SK-N-SH (cell line): ENCODE measurements at regions not wholly inside any gene's neighbourhood (a gene's known extent, or its start where the extent isn't known, plus 50 kb on each side); places are given as distances from the start of the nearest gene placed in this dataset.

ENCODE experiments used
- CTCF ChIA-PET: fragments of 300-600, 350-600 bp; formaldehyde crosslinking; extraction: SDS; loops from one replicate; lab custom pipeline; 2021; lab: Yijun Ruan, JAX
- POLR2A ChIA-PET: fragments of 350-600 bp; sonication (Branson Sonifier 250); formaldehyde crosslinking; extraction: SDS; loops from one replicate; lab custom pipeline; 2020; ENCODE audit warnings: antibody characterized with exemption, inconsistent platforms; lab: Yijun Ruan, JAX
- DNase-seq: peaks from one replicate; pipeline ENCODE4 v3.0.0; 2012
- H2AFZ ChIP-seq: fragments of 200-600 bp; sonication (generic); 2 replicates; pipeline ENCODE4 v1.8.1; 2016; ENCODE audit warnings: antibody characterized with exemption, mild to moderate bottlenecking, low read depth
- H3F3A ChIP-seq: fragments of 200-600 bp; sonication (generic); replicated peaks from 2 replicates; pipeline ENCODE3; 2016; ENCODE audit warnings: antibody characterized with exemption, mild to moderate bottlenecking; ENCODE audit not compliant: insufficient read depth
- H3K27ac ChIP-seq, 2 experiments: fragments of 200-500 bp in 1 of 2; fragments of 200-600 bp in 1 of 2; sonication (Bioruptor generic) in 1 of 2; sonication (generic), shearing (Covaris generic) in 1 of 2; 2 replicates each; pipeline versions ENCODE4 v1.5.1 to v1.6.1; 2014 to 2016; ENCODE audit warnings: low read depth in 2 of 2, inconsistent platforms in 1 of 2, low read length in 1 of 2, mild to moderate bottlenecking in 1 of 2, mixed read lengths in 1 of 2
- H3K27me3 ChIP-seq: fragments of 200-600 bp; sonication (generic), shearing (Covaris generic); 2 replicates; pipeline ENCODE4 v1.6.1; 2016; ENCODE audit warnings: mixed run types; ENCODE audit not compliant: insufficient read depth
- H3K36me3 ChIP-seq, 2 experiments: fragments of 200-500 bp in 1 of 2; fragments of 200-600 bp in 1 of 2; sonication (Bioruptor generic) in 1 of 2; sonication (generic) in 1 of 2; replicated peaks in 1 of 2; 2 replicates each; pipeline versions ENCODE3 to v1.5.1; 2014 to 2016; ENCODE audit warnings: low read length in 1 of 2, mild to moderate bottlenecking in 1 of 2; ENCODE audit not compliant: insufficient read depth in 2 of 2, control insufficient read depth in 1 of 2
- H3K4me1 ChIP-seq, 2 experiments: fragments of 200-500 bp in 1 of 2; fragments of 200-600 bp in 1 of 2; sonication (Bioruptor generic) in 1 of 2; sonication (generic), shearing (Covaris generic) in 1 of 2; 2 replicates each; pipeline versions ENCODE4 v1.5.1 to v1.6.1; 2014 to 2016; ENCODE audit warnings: low read depth in 1 of 2, low read length in 1 of 2, mixed run types in 1 of 2; ENCODE audit not compliant: insufficient read depth in 2 of 2, control insufficient read depth in 1 of 2
- H3K4me2 ChIP-seq: fragments of 200-600 bp; sonication (generic), shearing (Covaris generic); 2 replicates; pipeline ENCODE4 v1.6.1; 2017; ENCODE audit warnings: mixed run types
- H3K4me3 ChIP-seq, 2 experiments: fragments of 200-500 bp in 1 of 2; fragments of 200-600 bp in 1 of 2; sonication (Bioruptor generic) in 1 of 2; sonication (generic), shearing (Covaris generic) in 1 of 2; 2 replicates each; pipeline versions ENCODE4 v1.5.1 to v1.8.1; 2014 to 2016; ENCODE audit warnings: low read depth in 2 of 2, inconsistent platforms in 1 of 2, low read length in 1 of 2, mild to moderate bottlenecking in 1 of 2, mixed read lengths in 1 of 2, moderate library complexity in 1 of 2
- H3K79me2 ChIP-seq: fragments of 200-600 bp; sonication (generic); 2 replicates; pipeline ENCODE4 v1.8.1; 2017; ENCODE audit warnings: mild to moderate bottlenecking; ENCODE audit not compliant: insufficient read depth
- H3K9ac ChIP-seq: fragments of 200-600 bp; sonication (generic); 2 replicates; pipeline ENCODE4 v1.6.1; 2017; ENCODE audit warnings: mixed run types
- H3K9me2 ChIP-seq: fragments of 200-600 bp; sonication (generic); 2 replicates; pipeline ENCODE4 v1.6.1; 2017; ENCODE audit warnings: mixed run types
- H3K9me3 ChIP-seq: fragments of 200-600 bp; sonication (generic); 2 replicates; pipeline ENCODE4 v1.6.1; 2017; ENCODE audit warnings: mixed run types, mild to moderate bottlenecking, moderate library complexity
- H4K20me1 ChIP-seq: fragments of 200-600 bp; sonication (generic); 2 replicates; pipeline ENCODE4 v1.6.1; 2017; ENCODE audit warnings: mild to moderate bottlenecking, mixed run types; ENCODE audit not compliant: insufficient read depth
- FOXJ3 ChIP-seq: sonication (generic); formaldehyde crosslinking; IDR thresholded peaks from 2 replicates; pipeline ENCODE4 v1.5.1; 2020; ENCODE audit warnings: mild to moderate bottlenecking, missing genetic modification reagents
- GABPA ChIP-seq: IDR thresholded peaks from 2 replicates; pipeline ENCODE4 v1.4.0; 2012; ENCODE audit warnings: low read depth, mild to moderate bottlenecking
- GATA2 ChIP-seq: sonication (generic); formaldehyde crosslinking; IDR thresholded peaks from 2 replicates; pipeline ENCODE4 v1.5.0; 2020; ENCODE audit warnings: mild to moderate bottlenecking, missing genetic modification reagents
- JUND ChIP-seq: IDR thresholded peaks from 2 replicates; pipeline ENCODE4 v1.4.0; 2012
- MEF2A ChIP-seq: IDR thresholded peaks from 2 replicates; pipeline ENCODE4 v1.4.0; 2012; ENCODE audit warnings: low read depth, borderline replicate concordance
- NFIC ChIP-seq: IDR thresholded peaks from 2 replicates; pipeline ENCODE4 v1.4.0; 2012; ENCODE audit warnings: borderline replicate concordance
- RCOR1 ChIP-seq: fragments of 150-350 bp; IDR thresholded peaks from 2 replicates; pipeline ENCODE4 v1.6.1; 2017; ENCODE audit warnings: antibody characterized with exemption, low read length
- RXRA ChIP-seq: IDR thresholded peaks from 2 replicates; pipeline ENCODE4 v1.4.0; 2012; ENCODE audit warnings: low read depth, mild to moderate bottlenecking, borderline replicate concordance
- TAF1 ChIP-seq: IDR thresholded peaks from 2 replicates; pipeline ENCODE4 v1.6.1; 2012; ENCODE audit warnings: low read depth, mild to moderate bottlenecking, low read length, moderate library complexity, borderline replicate concordance
- YY1 ChIP-seq: IDR thresholded peaks from 2 replicates; pipeline ENCODE4 v1.4.0; 2012; ENCODE audit warnings: low read depth, mild to moderate bottlenecking
- WGBS: methylation state at CpG from one replicate; pipeline ENCODE4 v1.1.6; 2017; ENCODE audit warnings: low lambda C conversion rate; 5-methylcytosine and 5-hydroxymethylcytosine counted together
- TF ChIP-seq, protein P1 (sequence below): fragments of 150-350 bp; IDR thresholded peaks from 2 replicates; pipeline ENCODE4 v1.6.1; 2016; ENCODE audit warnings: mild to moderate bottlenecking, low read depth, low read length
- TF ChIP-seq, protein P2 (sequence below): IDR thresholded peaks from 2 replicates; pipeline ENCODE4 v1.6.1; 2012; ENCODE audit warnings: mild to moderate bottlenecking, low read depth, low read length, moderate library complexity
- TF ChIP-seq, protein P3 (sequence below): fragments of 150-350 bp; IDR thresholded peaks from 2 replicates; pipeline ENCODE4 v1.6.1; 2017; ENCODE audit warnings: antibody characterized with exemption, low read length, low read depth, borderline replicate concordance
- TF ChIP-seq, protein P4 (sequence below): IDR thresholded peaks from 2 replicates; pipeline ENCODE4 v1.4.0; 2012; ENCODE audit warnings: low read depth, borderline replicate concordance
- TF ChIP-seq, protein P5 (sequence below): fragments of 200-600 bp; sonication (generic); IDR thresholded peaks from 2 replicates; pipeline ENCODE4 v1.6.1; 2017; ENCODE audit warnings: antibody characterized with exemption, mild to moderate bottlenecking, moderate library complexity
- TF ChIP-seq, protein P6 (sequence below): IDR thresholded peaks from 2 replicates; pipeline ENCODE4 v1.4.0; 2012; ENCODE audit warnings: low read depth, borderline replicate concordance
- TF ChIP-seq, protein P7 (sequence below): IDR thresholded peaks from 2 replicates; pipeline ENCODE4 v1.4.0; 2012; ENCODE audit warnings: low read depth

DNA sequence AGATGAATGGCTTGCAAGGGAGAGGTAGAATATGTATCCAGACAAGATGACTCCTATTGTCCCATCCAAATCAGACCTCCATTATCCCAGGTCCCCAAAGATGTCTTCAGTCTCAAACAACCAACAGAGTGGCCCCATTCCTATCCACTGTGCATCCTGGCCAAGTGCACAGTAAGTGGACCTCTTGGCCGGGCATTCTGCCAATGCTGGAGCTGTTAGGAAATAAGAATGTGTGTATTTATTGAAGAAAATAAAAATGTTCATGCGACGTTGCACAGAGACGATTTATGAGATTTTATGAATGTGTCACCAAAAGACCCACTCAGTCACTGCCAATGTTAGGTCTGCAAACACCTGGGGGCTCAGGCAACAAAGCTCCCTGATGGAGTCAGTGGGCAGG lies 196.0 kb downstream of the MAFB start:
- WGBS, result 53% methylated on average over 4 of the region's 4 CpGs
- no peak for DNase-seq
- ChIA-PET POLR2A (no interaction called here), CTCF (no interaction called here)
- TF ChIP-seq, protein P1, sequence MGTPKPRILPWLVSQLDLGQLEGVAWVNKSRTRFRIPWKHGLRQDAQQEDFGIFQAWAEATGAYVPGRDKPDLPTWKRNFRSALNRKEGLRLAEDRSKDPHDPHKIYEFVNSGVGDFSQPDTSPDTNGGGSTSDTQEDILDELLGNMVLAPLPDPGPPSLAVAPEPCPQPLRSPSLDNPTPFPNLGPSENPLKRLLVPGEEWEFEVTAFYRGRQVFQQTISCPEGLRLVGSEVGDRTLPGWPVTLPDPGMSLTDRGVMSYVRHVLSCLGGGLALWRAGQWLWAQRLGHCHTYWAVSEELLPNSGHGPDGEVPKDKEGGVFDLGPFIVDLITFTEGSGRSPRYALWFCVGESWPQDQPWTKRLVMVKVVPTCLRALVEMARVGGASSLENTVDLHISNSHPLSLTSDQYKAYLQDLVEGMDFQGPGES, result no peak
- TF ChIP-seq GATA2 (CRISPR knock-in tag), result no peak
- TF ChIP-seq TAF1, result no peak
- no peak for TF ChIP-seq GABPA
- TF ChIP-seq RCOR1, result no peak
- TF ChIP-seq, protein P2, sequence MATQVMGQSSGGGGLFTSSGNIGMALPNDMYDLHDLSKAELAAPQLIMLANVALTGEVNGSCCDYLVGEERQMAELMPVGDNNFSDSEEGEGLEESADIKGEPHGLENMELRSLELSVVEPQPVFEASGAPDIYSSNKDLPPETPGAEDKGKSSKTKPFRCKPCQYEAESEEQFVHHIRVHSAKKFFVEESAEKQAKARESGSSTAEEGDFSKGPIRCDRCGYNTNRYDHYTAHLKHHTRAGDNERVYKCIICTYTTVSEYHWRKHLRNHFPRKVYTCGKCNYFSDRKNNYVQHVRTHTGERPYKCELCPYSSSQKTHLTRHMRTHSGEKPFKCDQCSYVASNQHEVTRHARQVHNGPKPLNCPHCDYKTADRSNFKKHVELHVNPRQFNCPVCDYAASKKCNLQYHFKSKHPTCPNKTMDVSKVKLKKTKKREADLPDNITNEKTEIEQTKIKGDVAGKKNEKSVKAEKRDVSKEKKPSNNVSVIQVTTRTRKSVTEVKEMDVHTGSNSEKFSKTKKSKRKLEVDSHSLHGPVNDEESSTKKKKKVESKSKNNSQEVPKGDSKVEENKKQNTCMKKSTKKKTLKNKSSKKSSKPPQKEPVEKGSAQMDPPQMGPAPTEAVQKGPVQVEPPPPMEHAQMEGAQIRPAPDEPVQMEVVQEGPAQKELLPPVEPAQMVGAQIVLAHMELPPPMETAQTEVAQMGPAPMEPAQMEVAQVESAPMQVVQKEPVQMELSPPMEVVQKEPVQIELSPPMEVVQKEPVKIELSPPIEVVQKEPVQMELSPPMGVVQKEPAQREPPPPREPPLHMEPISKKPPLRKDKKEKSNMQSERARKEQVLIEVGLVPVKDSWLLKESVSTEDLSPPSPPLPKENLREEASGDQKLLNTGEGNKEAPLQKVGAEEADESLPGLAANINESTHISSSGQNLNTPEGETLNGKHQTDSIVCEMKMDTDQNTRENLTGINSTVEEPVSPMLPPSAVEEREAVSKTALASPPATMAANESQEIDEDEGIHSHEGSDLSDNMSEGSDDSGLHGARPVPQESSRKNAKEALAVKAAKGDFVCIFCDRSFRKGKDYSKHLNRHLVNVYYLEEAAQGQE, result no peak
- TF ChIP-seq NFIC, result no peak
- TF ChIP-seq FOXJ3 (CRISPR knock-in tag), result no peak
- no peak for TF ChIP-seq MEF2A
- TF ChIP-seq RXRA, result no peak
- no peak for TF ChIP-seq YY1
- TF ChIP-seq, protein P3, sequence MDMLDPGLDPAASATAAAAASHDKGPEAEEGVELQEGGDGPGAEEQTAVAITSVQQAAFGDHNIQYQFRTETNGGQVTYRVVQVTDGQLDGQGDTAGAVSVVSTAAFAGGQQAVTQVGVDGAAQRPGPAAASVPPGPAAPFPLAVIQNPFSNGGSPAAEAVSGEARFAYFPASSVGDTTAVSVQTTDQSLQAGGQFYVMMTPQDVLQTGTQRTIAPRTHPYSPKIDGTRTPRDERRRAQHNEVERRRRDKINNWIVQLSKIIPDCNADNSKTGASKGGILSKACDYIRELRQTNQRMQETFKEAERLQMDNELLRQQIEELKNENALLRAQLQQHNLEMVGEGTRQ, result no peak
- TF ChIP-seq JUND, result no peak
- H3K4me1 ChIP-seq, result no peaks in the 10 kb centered on the region
- no peaks in the 10 kb centered on the region for H3K36me3 ChIP-seq
- no peak overlapping the region for H3K9ac ChIP-seq
- no peaks in the 10 kb centered on the region for H3K79me2 ChIP-seq
- H4K20me1 ChIP-seq, result no peaks in the 10 kb centered on the region
- no peak overlapping the region for H3K4me2 ChIP-seq
- no peaks in the 10 kb centered on the region for H3F3A ChIP-seq
- no peak overlapping the region for H3K27ac ChIP-seq
- no peak overlapping the region for H3K4me3 ChIP-seq
- H2AFZ ChIP-seq, result no peak overlapping the region
- no peaks in the 10 kb centered on the region for H3K9me2 ChIP-seq
- peaks cover 4% of the 10 kb centered on the region; the same call in 1 of the 2 replicates for H3K27me3 ChIP-seq
- H3K9me3 ChIP-seq, result no peaks in the 10 kb centered on the region

DNA sequence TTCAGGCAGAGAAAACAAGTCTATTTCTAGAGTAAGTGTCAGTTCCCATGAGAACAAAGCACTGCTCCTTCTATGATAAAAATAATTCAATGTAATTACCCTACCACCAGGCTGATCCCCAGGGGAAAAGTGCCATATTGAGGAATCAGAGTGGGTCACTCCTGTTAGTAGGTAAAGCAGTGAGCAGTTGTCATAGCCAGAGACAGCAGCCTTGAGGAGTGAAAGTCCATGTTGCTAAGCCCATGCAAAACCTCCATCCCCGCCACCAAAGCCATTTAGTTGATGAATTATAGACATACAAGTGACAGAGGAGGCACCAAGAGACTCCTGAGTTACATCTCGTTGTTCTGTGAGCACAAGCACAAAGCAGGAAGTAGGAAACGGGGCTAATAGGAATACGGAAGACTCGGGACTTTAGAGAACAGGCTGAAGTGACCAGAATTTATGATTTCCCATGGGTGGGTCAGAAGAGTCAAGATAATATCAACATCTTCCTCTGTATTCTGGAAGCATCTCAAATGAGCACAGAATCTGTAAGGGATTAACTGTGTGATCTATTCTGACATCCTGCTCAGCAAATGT lies 197.9 kb downstream of the MAFB start:
- no peaks in the 10 kb centered on the region for H3K9me3 ChIP-seq
- H4K20me1 ChIP-seq, result no peaks in the 10 kb centered on the region
- CTCF ChIA-PET, result no interaction called here
- WGBS, result 18% methylated on average over 5 of the region's 5 CpGs
- no peaks in the 10 kb centered on the region for H3F3A ChIP-seq
- H2AFZ ChIP-seq, result no peak overlapping the region
- H3K36me3 ChIP-seq, result no peaks in the 10 kb centered on the region
- no peak for DNase-seq
- H3K9me2 ChIP-seq, result no peaks in the 10 kb centered on the region
- H3K4me1 ChIP-seq, result no peaks in the 10 kb centered on the region
- no peak overlapping the region for H3K4me3 ChIP-seq
- no peak overlapping the region for H3K27ac ChIP-seq
- POLR2A ChIA-PET, result no interaction called here
- no peaks in the 10 kb centered on the region for H3K79me2 ChIP-seq
- peaks cover 4% of the 10 kb centered on the region; the same call in 1 of the 2 replicates for H3K27me3 ChIP-seq
- H3K9ac ChIP-seq, result no peak overlapping the region
- no peak overlapping the region for H3K4me2 ChIP-seq
- no peak for TF ChIP-seq YY1
- TF ChIP-seq, protein P4, sequence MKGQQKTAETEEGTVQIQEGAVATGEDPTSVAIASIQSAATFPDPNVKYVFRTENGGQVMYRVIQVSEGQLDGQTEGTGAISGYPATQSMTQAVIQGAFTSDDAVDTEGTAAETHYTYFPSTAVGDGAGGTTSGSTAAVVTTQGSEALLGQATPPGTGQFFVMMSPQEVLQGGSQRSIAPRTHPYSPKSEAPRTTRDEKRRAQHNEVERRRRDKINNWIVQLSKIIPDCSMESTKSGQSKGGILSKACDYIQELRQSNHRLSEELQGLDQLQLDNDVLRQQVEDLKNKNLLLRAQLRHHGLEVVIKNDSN, result no peak
- TF ChIP-seq, protein P5, sequence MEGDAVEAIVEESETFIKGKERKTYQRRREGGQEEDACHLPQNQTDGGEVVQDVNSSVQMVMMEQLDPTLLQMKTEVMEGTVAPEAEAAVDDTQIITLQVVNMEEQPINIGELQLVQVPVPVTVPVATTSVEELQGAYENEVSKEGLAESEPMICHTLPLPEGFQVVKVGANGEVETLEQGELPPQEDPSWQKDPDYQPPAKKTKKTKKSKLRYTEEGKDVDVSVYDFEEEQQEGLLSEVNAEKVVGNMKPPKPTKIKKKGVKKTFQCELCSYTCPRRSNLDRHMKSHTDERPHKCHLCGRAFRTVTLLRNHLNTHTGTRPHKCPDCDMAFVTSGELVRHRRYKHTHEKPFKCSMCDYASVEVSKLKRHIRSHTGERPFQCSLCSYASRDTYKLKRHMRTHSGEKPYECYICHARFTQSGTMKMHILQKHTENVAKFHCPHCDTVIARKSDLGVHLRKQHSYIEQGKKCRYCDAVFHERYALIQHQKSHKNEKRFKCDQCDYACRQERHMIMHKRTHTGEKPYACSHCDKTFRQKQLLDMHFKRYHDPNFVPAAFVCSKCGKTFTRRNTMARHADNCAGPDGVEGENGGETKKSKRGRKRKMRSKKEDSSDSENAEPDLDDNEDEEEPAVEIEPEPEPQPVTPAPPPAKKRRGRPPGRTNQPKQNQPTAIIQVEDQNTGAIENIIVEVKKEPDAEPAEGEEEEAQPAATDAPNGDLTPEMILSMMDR, result no peak
- TF ChIP-seq, protein P6, sequence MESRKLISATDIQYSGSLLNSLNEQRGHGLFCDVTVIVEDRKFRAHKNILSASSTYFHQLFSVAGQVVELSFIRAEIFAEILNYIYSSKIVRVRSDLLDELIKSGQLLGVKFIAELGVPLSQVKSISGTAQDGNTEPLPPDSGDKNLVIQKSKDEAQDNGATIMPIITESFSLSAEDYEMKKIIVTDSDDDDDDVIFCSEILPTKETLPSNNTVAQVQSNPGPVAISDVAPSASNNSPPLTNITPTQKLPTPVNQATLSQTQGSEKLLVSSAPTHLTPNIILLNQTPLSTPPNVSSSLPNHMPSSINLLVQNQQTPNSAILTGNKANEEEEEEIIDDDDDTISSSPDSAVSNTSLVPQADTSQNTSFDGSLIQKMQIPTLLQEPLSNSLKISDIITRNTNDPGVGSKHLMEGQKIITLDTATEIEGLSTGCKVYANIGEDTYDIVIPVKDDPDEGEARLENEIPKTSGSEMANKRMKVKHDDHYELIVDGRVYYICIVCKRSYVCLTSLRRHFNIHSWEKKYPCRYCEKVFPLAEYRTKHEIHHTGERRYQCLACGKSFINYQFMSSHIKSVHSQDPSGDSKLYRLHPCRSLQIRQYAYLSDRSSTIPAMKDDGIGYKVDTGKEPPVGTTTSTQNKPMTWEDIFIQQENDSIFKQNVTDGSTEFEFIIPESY, result no peak
- TF ChIP-seq, protein P7, sequence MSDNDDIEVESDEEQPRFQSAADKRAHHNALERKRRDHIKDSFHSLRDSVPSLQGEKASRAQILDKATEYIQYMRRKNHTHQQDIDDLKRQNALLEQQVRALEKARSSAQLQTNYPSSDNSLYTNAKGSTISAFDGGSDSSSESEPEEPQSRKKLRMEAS, result no peak
